ENCODE measurements at regions not wholly inside any gene's neighbourhood (a gene's known extent, or its start where the extent isn't known, plus 50 kb on each side); places are given as distances from the start of the nearest gene placed in this dataset.
A peak's percentile ranks its signal among the peaks of the same experiment; 100 is the strongest.

DNA sequence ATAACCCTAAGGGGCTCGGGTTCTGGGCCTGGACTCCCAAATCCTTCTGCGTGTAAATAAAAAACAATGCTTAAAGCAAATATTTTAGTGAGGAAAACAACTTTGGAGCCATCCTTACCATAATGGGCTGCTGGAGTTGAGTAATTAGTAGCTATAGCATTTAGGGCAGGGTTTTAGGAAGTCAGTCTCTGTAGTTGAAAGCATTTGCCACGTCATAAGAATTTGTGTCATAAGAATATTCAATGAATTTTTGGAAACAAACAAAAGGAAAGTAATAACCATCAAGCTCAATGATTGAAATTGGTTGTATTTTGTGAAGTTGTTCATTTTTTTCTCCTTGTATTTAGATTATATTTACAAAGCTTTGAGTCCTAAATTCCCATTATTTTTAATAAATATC lies 114.8 kb upstream of the ELL2 start:
- no peaks in the 10 kb centered on the region for H3K27me3 Mint-ChIP-seq (ENCODE audit: low read depth)
- TF ChIP-seq CTCF (IDR thresholded peaks at IDR 0.05): no peak
- peaks cover 2% of the 10 kb centered on the region for H3K9me3 Mint-ChIP-seq (ENCODE audit: low read depth)
- H3K27ac Mint-ChIP-seq (ENCODE audit: unreplicated experiment): no peak overlapping the region
- peaks cover 43% of the 10 kb centered on the region for H3K4me1 Mint-ChIP-seq (ENCODE audit: low read depth)
- H3K36me3 Mint-ChIP-seq (ENCODE audit: low read depth): no peaks in the 10 kb centered on the region
- H3K4me3 Mint-ChIP-seq (ENCODE audit: unreplicated experiment): no peak overlapping the region
- DNase-seq (ENCODE audit: low spot score): no peak

DNA sequence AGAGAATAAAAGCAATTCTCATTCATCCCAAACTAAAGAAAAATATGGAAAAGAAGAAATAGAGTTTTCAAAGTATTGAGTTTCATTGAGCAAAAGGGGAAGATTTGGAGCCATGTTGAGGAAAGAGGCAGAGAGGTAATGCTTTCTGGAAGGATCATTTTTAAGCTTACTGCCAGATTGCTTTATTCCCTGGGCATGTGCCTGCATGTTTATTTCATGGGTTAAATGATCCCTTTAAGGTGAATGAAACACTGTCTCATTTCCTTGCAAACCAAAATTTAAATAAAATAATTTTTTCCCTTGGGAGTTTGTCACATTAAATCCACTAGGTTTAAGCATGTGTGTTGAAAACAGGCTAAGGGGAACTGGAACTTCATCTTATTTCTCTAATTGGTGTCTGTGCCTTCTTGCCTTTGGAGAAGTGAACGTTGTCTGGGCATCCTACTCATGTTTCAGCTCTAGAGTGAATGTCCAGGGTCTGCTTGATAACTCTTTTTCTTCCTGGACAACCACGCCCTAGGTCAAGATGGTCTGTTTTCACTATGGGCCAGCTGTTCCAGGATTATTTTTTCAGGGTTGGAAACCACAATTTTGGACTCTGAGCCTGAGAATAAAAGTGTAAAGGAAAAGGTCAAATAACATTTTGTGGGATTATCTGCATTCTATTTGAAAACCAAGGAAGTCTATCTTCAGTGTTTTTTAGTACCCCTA lies 114.1 kb upstream of the ELL2 start:
- TF ChIP-seq CTCF (IDR thresholded peaks at IDR 0.05): no peak
- no peak overlapping the region for H3K4me3 Mint-ChIP-seq (ENCODE audit: unreplicated experiment)
- H3K9me3 Mint-ChIP-seq (ENCODE audit: low read depth): peaks cover 2% of the 10 kb centered on the region
- peaks cover 37% of the 10 kb centered on the region for H3K4me1 Mint-ChIP-seq (ENCODE audit: low read depth)
- H3K27me3 Mint-ChIP-seq (ENCODE audit: low read depth): no peaks in the 10 kb centered on the region
- no peak for DNase-seq (ENCODE audit: low spot score)
- H3K36me3 Mint-ChIP-seq (ENCODE audit: low read depth): no peaks in the 10 kb centered on the region
- peak overlapping the region; percentile 49 for H3K27ac Mint-ChIP-seq (ENCODE audit: unreplicated experiment)

DNA sequence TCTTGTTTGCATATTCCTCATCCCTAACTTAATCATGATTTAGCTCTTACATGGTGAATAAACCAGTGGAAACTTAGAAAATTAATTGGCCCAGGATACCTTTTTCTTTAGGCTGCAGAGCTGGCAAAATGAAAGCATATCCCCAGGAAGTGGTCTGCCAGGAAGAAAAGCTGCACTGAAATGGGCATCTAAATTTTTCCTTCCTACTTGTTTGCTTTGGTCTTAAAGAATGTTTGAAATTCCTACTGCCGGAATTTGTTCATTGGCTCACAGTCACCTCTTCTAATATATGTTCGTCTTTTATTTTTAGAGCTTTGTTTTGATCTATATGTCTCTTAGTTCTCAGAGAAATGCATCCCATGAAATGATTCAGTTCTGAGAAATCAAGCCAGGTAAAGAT lies 113.2 kb upstream of the ELL2 start:
- H3K4me3 Mint-ChIP-seq (ENCODE audit: unreplicated experiment): peak overlapping the region; percentile 50
- H3K27ac Mint-ChIP-seq (ENCODE audit: unreplicated experiment): peak overlapping the region; percentile 91
- DNase-seq (ENCODE audit: low spot score): no peak
- H3K27me3 Mint-ChIP-seq (ENCODE audit: low read depth): no peaks in the 10 kb centered on the region
- peaks cover 34% of the 10 kb centered on the region for H3K4me1 Mint-ChIP-seq (ENCODE audit: low read depth)
- H3K9me3 Mint-ChIP-seq (ENCODE audit: low read depth): peaks cover 2% of the 10 kb centered on the region
- H3K36me3 Mint-ChIP-seq (ENCODE audit: low read depth): no peaks in the 10 kb centered on the region
- TF ChIP-seq CTCF (IDR thresholded peaks at IDR 0.05): no peak

DNA sequence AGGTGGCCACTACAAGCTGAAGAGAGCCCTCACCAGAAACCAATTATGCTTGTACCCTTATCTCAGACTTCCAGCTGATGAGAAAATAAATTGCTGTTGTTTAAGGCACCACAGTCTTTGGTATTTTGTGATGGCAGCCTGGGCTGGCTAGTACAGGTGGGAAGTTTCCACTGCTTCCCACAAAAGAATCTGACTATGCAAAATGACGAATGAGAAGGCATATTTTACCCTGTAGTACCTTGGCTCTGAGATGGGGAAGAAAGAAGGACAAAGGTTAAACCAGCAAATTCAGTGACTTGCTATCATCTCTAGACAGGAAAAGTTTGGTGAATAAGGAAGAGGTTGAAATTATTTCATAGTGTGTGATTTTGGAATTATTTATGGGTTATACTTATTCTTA lies 112.8 kb upstream of the ELL2 start:
- H3K27ac Mint-ChIP-seq (ENCODE audit: unreplicated experiment): peak overlapping the region; percentile 91
- peak overlapping the region; percentile 50 for H3K4me3 Mint-ChIP-seq (ENCODE audit: unreplicated experiment)
- no peak for DNase-seq (ENCODE audit: low spot score)
- no peak for TF ChIP-seq CTCF (IDR thresholded peaks at IDR 0.05)
- H3K4me1 Mint-ChIP-seq (ENCODE audit: low read depth): peaks cover 32% of the 10 kb centered on the region
- no peaks in the 10 kb centered on the region for H3K27me3 Mint-ChIP-seq (ENCODE audit: low read depth)
- H3K9me3 Mint-ChIP-seq (ENCODE audit: low read depth): peaks cover 2% of the 10 kb centered on the region
- no peaks in the 10 kb centered on the region for H3K36me3 Mint-ChIP-seq (ENCODE audit: low read depth)

GRCh38 chr5:96072791-96073165 lies 111.1 kb upstream of the ELL2 start:
- H3K27ac Mint-ChIP-seq (ENCODE audit: unreplicated experiment): no peak overlapping the region
- peaks cover 27% of the 10 kb centered on the region for H3K4me1 Mint-ChIP-seq (ENCODE audit: low read depth)
- H3K9me3 Mint-ChIP-seq (ENCODE audit: low read depth): peaks cover 2% of the 10 kb centered on the region
- DNase-seq (ENCODE audit: low spot score): no peak
- H3K27me3 Mint-ChIP-seq (ENCODE audit: low read depth): no peaks in the 10 kb centered on the region
- no peaks in the 10 kb centered on the region for H3K36me3 Mint-ChIP-seq (ENCODE audit: low read depth)
- TF ChIP-seq CTCF (IDR thresholded peaks at IDR 0.05): no peak
- no peak overlapping the region for H3K4me3 Mint-ChIP-seq (ENCODE audit: unreplicated experiment)
